Stomach (tissue), 4 donors: ENCODE measurements at regions not wholly inside any gene's neighbourhood (a gene's known extent, or its start where the extent isn't known, plus 50 kb on each side); places are given as distances from the start of the nearest gene placed in this dataset.

Experiments
- POLR2AphosphoS5 ChIP-seq, 3 donors: sonication (generic); formaldehyde crosslinking; IDR thresholded peaks; one replicate each; pipeline ENCODE4 v1.6.1; 2016; ENCODE audit warnings: antibody characterized with exemption in 3 of 3
- TF ChIP-seq, protein P1 (sequence below), 7 experiments: fragments of 450-650 bp in 4 of 7; fragments of 200-600 bp in 3 of 7; sonication (generic) in 3 of 7; IDR thresholded peaks; one replicate each; pipeline ENCODE4 v1.5.1; 2016 to 2019; ENCODE audit warnings: antibody characterized with exemption in 7 of 7, control low read depth in 2 of 7, mild to moderate bottlenecking in 1 of 7

DNA sequence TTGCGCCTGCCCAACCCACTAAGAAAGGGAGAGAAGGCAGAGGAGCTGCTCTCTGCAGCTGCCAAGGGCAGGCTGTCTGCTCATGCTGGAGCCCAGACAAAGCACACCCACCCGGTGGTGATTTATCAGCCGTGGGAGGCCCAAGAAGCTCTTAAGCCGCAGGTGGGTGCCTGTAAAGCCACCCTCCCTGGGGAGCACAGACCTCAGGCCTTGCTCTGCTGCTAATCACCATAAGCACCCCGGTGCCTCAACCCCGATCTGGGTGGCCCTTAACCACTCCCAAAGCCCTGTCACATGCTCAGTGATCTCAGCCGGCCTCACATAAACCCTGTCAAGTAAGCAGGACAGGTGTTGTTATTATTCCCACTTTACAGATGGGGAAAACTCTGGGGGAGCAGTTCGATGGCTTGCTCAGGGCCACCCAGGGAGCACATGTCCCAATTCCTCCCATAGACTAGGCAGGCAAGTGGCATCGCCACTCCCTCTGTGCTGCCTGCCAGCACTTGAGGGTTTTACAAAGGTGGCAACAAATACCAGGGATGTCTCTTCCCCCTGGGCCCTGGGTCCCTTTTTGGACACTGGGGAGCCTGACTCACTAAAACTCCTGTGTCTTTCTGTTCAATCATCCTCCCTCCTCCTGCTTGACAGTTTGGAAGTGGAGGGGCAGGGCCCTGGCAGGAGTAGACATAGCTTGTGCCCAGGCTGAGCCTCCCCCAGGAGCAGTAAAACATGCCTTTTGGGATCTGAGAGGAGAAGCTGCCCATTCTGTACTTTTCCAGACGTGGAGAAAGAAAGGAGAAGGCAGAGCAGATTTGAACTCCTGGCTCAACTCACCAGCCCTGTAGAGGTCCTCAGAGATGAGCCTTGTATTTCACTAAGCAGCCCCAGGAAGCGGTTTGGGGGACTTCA, 299.3 kb downstream of the SOX9 start:
- TF ChIP-seq, protein P1, sequence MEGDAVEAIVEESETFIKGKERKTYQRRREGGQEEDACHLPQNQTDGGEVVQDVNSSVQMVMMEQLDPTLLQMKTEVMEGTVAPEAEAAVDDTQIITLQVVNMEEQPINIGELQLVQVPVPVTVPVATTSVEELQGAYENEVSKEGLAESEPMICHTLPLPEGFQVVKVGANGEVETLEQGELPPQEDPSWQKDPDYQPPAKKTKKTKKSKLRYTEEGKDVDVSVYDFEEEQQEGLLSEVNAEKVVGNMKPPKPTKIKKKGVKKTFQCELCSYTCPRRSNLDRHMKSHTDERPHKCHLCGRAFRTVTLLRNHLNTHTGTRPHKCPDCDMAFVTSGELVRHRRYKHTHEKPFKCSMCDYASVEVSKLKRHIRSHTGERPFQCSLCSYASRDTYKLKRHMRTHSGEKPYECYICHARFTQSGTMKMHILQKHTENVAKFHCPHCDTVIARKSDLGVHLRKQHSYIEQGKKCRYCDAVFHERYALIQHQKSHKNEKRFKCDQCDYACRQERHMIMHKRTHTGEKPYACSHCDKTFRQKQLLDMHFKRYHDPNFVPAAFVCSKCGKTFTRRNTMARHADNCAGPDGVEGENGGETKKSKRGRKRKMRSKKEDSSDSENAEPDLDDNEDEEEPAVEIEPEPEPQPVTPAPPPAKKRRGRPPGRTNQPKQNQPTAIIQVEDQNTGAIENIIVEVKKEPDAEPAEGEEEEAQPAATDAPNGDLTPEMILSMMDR (IDR thresholded peaks at IDR 0.05) = no peak
- TF ChIP-seq POLR2AphosphoS5 (IDR thresholded peaks at IDR 0.05) = no peak
